ENCODE measurements at regions not wholly inside any gene's neighbourhood (a gene's known extent, or its start where the extent isn't known, plus 50 kb on each side); places are given as distances from the start of the nearest gene placed in this dataset.

DNA sequence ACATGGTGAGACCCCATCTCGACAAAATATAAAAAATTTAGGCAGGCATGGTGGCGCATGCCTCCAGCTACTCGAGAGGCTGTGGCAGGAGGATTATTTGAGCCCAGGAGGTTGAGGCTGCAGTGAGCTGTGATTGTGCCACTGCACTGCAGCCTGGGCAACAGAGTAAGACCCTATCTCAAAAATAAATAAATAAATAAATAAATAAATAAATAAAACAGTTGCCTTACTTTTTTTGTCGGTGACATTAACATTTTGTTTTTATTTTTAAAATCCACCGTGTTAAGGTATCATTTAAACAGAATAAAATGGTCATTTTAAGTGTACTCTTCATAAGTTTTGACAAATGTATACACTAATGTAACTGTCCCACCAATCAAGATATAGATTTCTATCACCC lies 57.0 kb downstream of the RASL11A start:
- H3K4me3 ChIP-seq (ENCODE audit: low read depth, low read length): no peak overlapping the region
- TF ChIP-seq MYC (IDR thresholded peaks at IDR 0.05; ENCODE audit: low read depth, low read length): no peak
- TF ChIP-seq POLR2A (IDR thresholded peaks at IDR 0.05; ENCODE audit: extremely low read depth, insufficient read length): no peak
- TF ChIP-seq, protein P1, sequence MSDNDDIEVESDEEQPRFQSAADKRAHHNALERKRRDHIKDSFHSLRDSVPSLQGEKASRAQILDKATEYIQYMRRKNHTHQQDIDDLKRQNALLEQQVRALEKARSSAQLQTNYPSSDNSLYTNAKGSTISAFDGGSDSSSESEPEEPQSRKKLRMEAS (IDR thresholded peaks at IDR 0.05; ENCODE audit: low read depth, low read length): no peak
- TF ChIP-seq, protein P2, sequence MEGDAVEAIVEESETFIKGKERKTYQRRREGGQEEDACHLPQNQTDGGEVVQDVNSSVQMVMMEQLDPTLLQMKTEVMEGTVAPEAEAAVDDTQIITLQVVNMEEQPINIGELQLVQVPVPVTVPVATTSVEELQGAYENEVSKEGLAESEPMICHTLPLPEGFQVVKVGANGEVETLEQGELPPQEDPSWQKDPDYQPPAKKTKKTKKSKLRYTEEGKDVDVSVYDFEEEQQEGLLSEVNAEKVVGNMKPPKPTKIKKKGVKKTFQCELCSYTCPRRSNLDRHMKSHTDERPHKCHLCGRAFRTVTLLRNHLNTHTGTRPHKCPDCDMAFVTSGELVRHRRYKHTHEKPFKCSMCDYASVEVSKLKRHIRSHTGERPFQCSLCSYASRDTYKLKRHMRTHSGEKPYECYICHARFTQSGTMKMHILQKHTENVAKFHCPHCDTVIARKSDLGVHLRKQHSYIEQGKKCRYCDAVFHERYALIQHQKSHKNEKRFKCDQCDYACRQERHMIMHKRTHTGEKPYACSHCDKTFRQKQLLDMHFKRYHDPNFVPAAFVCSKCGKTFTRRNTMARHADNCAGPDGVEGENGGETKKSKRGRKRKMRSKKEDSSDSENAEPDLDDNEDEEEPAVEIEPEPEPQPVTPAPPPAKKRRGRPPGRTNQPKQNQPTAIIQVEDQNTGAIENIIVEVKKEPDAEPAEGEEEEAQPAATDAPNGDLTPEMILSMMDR (IDR thresholded peaks at IDR 0.05; ENCODE audit: low read depth, low read length): no peak

DNA sequence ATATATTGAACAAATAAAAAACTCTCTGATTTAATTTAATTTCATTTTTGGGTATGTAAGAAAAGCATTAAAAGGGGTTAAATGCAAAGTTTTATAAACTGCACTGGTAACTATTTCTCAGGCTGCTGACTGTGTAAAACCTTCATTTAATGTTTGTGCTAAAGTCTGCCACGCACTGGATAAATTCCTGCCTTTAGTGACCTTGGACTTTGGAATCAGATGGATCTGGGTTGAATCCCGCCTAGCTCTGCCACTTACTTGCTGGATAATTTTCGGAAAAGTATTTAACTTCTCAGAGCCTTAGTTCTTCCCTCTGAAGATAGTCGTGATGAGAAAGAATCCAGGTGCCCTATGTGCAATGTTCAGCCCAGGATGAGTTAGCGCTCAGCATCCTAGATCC lies 58.6 kb downstream of the RASL11A start:
- DNase-seq (ENCODE audit: low read depth): no peak

More for the DNA sequence above, 57.0 kb downstream of the RASL11A start:
- no peak for DNase-seq (ENCODE audit: low read depth)

DNA sequence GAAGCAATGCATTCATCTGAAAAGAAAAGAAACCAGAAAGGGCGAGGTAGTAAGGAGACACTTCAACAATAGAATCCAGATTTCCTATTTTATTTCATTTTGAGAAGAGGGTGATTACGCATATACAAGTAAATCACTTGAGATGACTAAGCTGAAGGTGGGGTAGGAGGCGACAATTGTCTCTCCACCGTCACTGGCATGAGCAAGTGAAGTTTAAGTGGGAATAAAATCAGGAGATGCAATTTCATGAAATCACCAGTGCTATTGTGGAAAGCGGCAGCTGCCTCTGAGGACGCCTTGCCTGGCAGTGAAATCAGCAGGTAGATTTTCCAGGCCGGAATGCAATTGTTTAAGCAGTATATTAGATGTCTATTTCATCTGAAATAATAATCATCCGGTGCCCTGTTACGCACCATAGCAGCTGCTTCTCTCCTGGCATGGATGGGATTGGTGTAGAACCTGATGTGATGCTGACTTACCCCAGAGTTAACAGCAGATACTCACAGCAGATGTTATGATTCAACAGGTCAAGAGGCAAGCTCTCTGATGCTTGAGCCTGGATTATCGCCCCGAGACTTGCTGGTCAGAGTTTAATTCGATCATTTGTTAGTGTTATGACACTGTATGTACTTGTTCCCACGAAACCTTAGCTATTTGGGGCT lies 64.3 kb downstream of the RASL11A start:
- TF ChIP-seq MYC (IDR thresholded peaks at IDR 0.05; ENCODE audit: low read depth, low read length) (no peak), POLR2A (IDR thresholded peaks at IDR 0.05; ENCODE audit: extremely low read depth, insufficient read length) (no peak)
- TF ChIP-seq, protein P1 (IDR thresholded peaks at IDR 0.05; ENCODE audit: low read depth, low read length): no peak
- TF ChIP-seq, protein P2 (IDR thresholded peaks at IDR 0.05; ENCODE audit: low read depth, low read length): no peak
- no peak overlapping the region for H3K4me3 ChIP-seq (ENCODE audit: low read depth, low read length)
- no peak for DNase-seq (ENCODE audit: low read depth)

More for the DNA sequence above, 58.6 kb downstream of the RASL11A start:
- TF ChIP-seq, protein P2 (IDR thresholded peaks at IDR 0.05; ENCODE audit: low read depth, low read length): no peak
- TF ChIP-seq, protein P1 (IDR thresholded peaks at IDR 0.05; ENCODE audit: low read depth, low read length): no peak
- no peak for TF ChIP-seq MYC (IDR thresholded peaks at IDR 0.05; ENCODE audit: low read depth, low read length)
- TF ChIP-seq POLR2A (IDR thresholded peaks at IDR 0.05; ENCODE audit: extremely low read depth, insufficient read length): no peak
- H3K4me3 ChIP-seq (ENCODE audit: low read depth, low read length): no peak overlapping the region

DNA sequence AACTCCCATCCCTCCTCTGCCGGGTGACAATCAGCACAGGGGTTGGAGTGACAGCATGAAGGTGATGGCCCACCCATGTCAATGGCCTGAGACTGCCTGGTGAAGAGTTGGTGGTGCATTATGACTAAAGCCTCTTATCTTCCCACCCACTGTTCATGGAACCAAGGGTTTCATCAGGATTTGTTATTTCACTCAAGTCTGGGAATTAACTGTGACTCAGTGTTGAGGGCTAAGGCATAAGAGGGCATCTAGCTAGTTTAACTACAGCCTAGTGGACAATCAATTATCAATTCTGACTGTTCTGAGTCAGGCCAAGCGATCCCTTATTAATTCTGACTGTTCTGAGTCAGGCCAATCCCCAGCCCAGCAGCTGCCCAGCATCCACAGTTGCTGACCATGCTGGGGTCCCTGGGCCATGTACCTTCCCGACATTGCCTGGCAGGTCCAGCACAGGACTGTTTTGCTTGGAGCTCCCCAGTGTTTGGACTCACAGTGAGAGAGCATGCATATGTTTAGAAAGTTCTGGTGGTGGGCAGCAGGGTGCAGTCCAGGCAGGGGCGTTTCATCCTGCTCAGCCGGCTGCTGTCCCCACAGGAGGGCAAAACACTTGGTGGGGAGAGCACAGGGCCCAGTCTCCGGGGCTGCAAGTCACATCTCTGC lies 65.5 kb downstream of the RASL11A start:
- TF ChIP-seq, protein P2 (IDR thresholded peaks at IDR 0.05; ENCODE audit: low read depth, low read length): no peak
- no peak for TF ChIP-seq POLR2A (IDR thresholded peaks at IDR 0.05; ENCODE audit: extremely low read depth, insufficient read length)
- TF ChIP-seq, protein P1 (IDR thresholded peaks at IDR 0.05; ENCODE audit: low read depth, low read length): no peak
- no peak for DNase-seq (ENCODE audit: low read depth)
- no peak overlapping the region for H3K4me3 ChIP-seq (ENCODE audit: low read depth, low read length)

DNA sequence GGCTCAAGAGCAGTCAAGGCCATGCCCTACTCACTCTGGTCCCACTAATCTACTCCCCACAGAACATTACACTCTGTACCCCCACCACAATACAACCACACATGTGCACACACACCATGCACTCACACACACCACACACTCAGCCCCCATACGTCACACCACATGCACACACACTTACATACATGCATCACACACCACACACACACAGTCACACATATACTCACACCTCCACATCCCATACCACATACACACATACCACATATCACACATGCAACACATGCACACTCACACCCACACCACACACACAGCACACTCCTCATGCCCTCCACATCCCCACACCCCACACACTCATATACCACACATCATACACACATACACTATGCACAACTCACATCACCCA lies 67.6 kb downstream of the RASL11A start:
- H3K4me3 ChIP-seq (ENCODE audit: low read depth, low read length): no peak overlapping the region
- no peak for TF ChIP-seq MYC (IDR thresholded peaks at IDR 0.05; ENCODE audit: low read depth, low read length)
- TF ChIP-seq, protein P2 (IDR thresholded peaks at IDR 0.05; ENCODE audit: low read depth, low read length): no peak
- TF ChIP-seq POLR2A (IDR thresholded peaks at IDR 0.05; ENCODE audit: extremely low read depth, insufficient read length): no peak
- TF ChIP-seq, protein P1 (IDR thresholded peaks at IDR 0.05; ENCODE audit: low read depth, low read length): no peak
- no peak for DNase-seq (ENCODE audit: low read depth)
